K562 (cell line): ENCODE measurements at regions not wholly inside any gene's neighbourhood (a gene's known extent, or its start where the extent isn't known, plus 50 kb on each side); places are given as distances from the start of the nearest gene placed in this dataset.

Experiments
- ATAC-seq: fragments of 200-7000 bp; cut with Tn5 transposase; 3 replicates; pipeline ENCODE4 v1.9.1; 2020; ENCODE audit warnings: moderate library complexity
- BruUV-seq: library from RNA; stranded (reverse); fragments of 400-500 nt; replicated peaks from 2 replicates; lab custom pipeline; 2021; lab: Mats Ljungman, UMichigan
- CTCF ChIA-PET: fragments of 300-600 bp; formaldehyde crosslinking; extraction: SDS; loops from one replicate; lab custom pipeline; 2021; ENCODE audit warnings: low intra/inter-chr PET ratio; lab: Yijun Ruan, JAX
- POLR2A ChIA-PET: fragments of 300-600, 350-650 bp; sonication (Branson Sonifier 250); formaldehyde crosslinking; extraction: SDS; loops from one replicate; lab custom pipeline; 2021; ENCODE audit warnings: antibody characterized with exemption, inconsistent platforms; lab: Yijun Ruan, JAX
- DNase-seq, 4 experiments: peaks; one replicate each; pipeline versions ENCODE4 v3.0.0 to v3.0.0-alpha.2; 2011 to 2018; ENCODE audit warnings: low spot score in 3 of 4, mixed read lengths in 3 of 4; ENCODE audit errors: extremely low read depth in 1 of 4
- FAIRE-seq: peaks from 2 replicates; lab custom pipeline; 2011; peaks lifted over from hg19 to GRCh38; lab: Jason Lieb, UNC
- H2AFZ ChIP-seq: 2 replicates; pipeline ENCODE4 v1.6.0; 2011; ENCODE audit warnings: low read depth, low read length, control low read depth, inconsistent platforms
- H3K27ac ChIP-seq: fragments of 200-600 bp; 3 replicates; pipeline ENCODE4 v1.8.0; 2011; ENCODE audit warnings: low read depth, mild to moderate bottlenecking, control low read depth, inconsistent platforms, low read length, moderate library complexity, mixed read lengths; ENCODE audit errors: extremely low read depth
- H3K27me3 ChIP-seq, 2 experiments: fragments of 300-600 bp in 1 of 2; 2 replicates in 1 of 2; 3 replicates in 1 of 2; pipeline versions ENCODE4 v1.6.0 to v1.8.0; 2011; ENCODE audit warnings: inconsistent platforms in 2 of 2, low read length in 2 of 2, mild to moderate bottlenecking in 1 of 2, mixed read lengths in 1 of 2, moderate library complexity in 1 of 2; ENCODE audit not compliant: control insufficient read depth in 2 of 2, insufficient read depth in 2 of 2
- H3K36me3 ChIP-seq: fragments of 300-600 bp; 3 replicates; pipeline ENCODE4 v1.8.0; 2011; ENCODE audit warnings: mild to moderate bottlenecking, low read length, inconsistent platforms; ENCODE audit not compliant: control insufficient read depth, insufficient read depth
- H3K4me1 ChIP-seq, 2 experiments: fragments of 200-600 bp in 1 of 2; replicated peaks in 1 of 2; 2 replicates in 1 of 2; 3 replicates in 1 of 2; pipeline versions ENCODE4 v1.5.1 to v1.8.0; 2011; ENCODE audit warnings: inconsistent platforms in 2 of 2, low read length in 2 of 2, mild to moderate bottlenecking in 1 of 2, mixed read lengths in 1 of 2, moderate library complexity in 1 of 2; ENCODE audit not compliant: control insufficient read depth in 2 of 2, insufficient read depth in 2 of 2
- H3K4me2 ChIP-seq: 2 replicates; pipeline ENCODE4 v1.6.1; 2011; ENCODE audit warnings: low read length, control low read depth, inconsistent platforms, mixed read lengths; ENCODE audit not compliant: insufficient read depth
- H3K4me3 ChIP-seq: fragments of 200-600 bp; sonication (generic), shearing (Covaris generic); 2 replicates; pipeline ENCODE4 v1.5.1; 2016; ENCODE audit warnings: control low read depth, inconsistent platforms
- H3K79me2 ChIP-seq: fragments of 200-600 bp; 3 replicates; pipeline ENCODE4 v1.8.0; 2011; ENCODE audit warnings: low read length, inconsistent platforms; ENCODE audit not compliant: control insufficient read depth, insufficient read depth
- H3K9ac ChIP-seq, 2 experiments: 2 replicates each; pipeline versions ENCODE4 v1.6.0 to v1.6.1; 2011; ENCODE audit warnings: low read depth in 2 of 2, low read length in 2 of 2, control low read depth in 1 of 2, inconsistent platforms in 1 of 2, mild to moderate bottlenecking in 1 of 2, mixed read lengths in 1 of 2; ENCODE audit not compliant: insufficient read depth in 1 of 2
- H3K9me1 ChIP-seq: one replicate; pipeline ENCODE4 v1.6.0; 2011; ENCODE audit warnings: inconsistent platforms, mild to moderate bottlenecking, low read length, moderate library complexity; ENCODE audit not compliant: control insufficient read depth, insufficient read depth
- H3K9me3 ChIP-seq: replicated peaks from 2 replicates; pipeline ENCODE4 v1.5.1; 2011; ENCODE audit warnings: low read depth, low read length, inconsistent platforms; ENCODE audit not compliant: control insufficient read depth, insufficient read depth
- H4K20me1 ChIP-seq: replicated peaks from 2 replicates; pipeline ENCODE4 v1.6.1; 2011; ENCODE audit warnings: low read length, inconsistent platforms, mixed read lengths; ENCODE audit not compliant: control insufficient read depth, insufficient read depth
- ATF7 ChIP-seq: fragments of 450-650 bp; IDR thresholded peaks from 2 replicates; pipeline ENCODE4 v1.7.1; 2014; ENCODE audit warnings: mild to moderate bottlenecking, moderate library complexity
- KDM4B ChIP-seq, 2 experiments: fragments of 450-650 bp in 1 of 2; sonication (generic) in 1 of 2; IDR thresholded peaks; 2 replicates each; pipeline ENCODE4 v1.6.1; 2016 to 2017; ENCODE audit warnings: borderline replicate concordance in 2 of 2, antibody characterized with exemption in 1 of 2, low read depth in 1 of 2, mild to moderate bottlenecking in 1 of 2
- RAD21 ChIP-seq, 2 experiments: fragments of 250-450 bp in 1 of 2; fragments of 450-650 bp in 1 of 2; sonication (Bioruptor Pico) in 1 of 2; formaldehyde crosslinking in 1 of 2; IDR thresholded peaks in 1 of 2; conservative IDR thresholded peaks in 1 of 2; 2 replicates each; pipeline versions ENCODE4 v1.4.0 to v1.8.0; 2020 to 2022; ENCODE audit warnings: mild to moderate bottlenecking in 2 of 2, moderate library complexity in 1 of 2
- ZNF384 ChIP-seq: IDR thresholded peaks from 2 replicates; pipeline ENCODE4 v1.6.1; 2012; ENCODE audit warnings: low read depth, low read length, improper control_type of control experiment
- ZNF436 ChIP-seq: fragments of 250-450, 450-650 bp; sonication (Bioruptor Pico); formaldehyde crosslinking; IDR thresholded peaks from 2 replicates; pipeline ENCODE4 v1.7.0; 2020; ENCODE audit warnings: mild to moderate bottlenecking
- WGBS: fragments of 100-300 bp; shearing (Covaris generic); methylation state at CpG from one replicate; pipeline ENCODE4 v1.1.6; 2016; ENCODE audit warnings: low coverage, mixed read lengths; ENCODE audit not compliant: insufficient coverage; ENCODE audit errors: missing lambda C conversion rate; 5-methylcytosine and 5-hydroxymethylcytosine counted together
- in situ Hi-C: fragments of 300-500 bp; cut with MboI; formaldehyde crosslinking; loops from 4 replicates; pipeline ENCODE4 v1.15.0; 2018; ENCODE audit warnings: inconsistent platforms, mixed read lengths
- intact Hi-C: fragments of 100-400 bp; cut with micrococcal nuclease; formaldehyde crosslinking; loops from 2 replicates; pipeline ENCODE4 v1.14.2; 2022
- TF ChIP-seq, protein P1 (sequence below): fragments of 450-650 bp; IDR thresholded peaks from 2 replicates; pipeline ENCODE4 v1.6.1; 2016; ENCODE audit warnings: mild to moderate bottlenecking

DNA sequence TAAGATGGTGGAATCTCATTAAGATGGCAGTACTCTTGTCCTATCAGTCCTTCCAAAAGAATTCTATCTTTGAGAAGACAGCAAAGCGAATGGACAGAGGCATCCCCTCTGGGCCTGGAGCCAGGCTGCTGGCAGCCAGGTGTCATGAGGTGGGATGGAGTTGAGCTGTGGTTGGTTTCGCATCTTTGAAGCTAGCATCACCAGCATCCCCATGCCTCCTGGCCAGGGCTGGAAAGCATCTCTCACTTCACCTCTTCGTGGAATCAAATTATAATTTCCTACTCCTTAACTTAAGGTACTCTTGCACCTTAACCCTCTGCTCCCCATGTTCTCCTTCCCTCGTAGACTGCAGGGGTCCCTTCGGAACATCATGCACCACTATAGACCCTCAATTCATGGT lies 248.3 kb downstream of the GADD45G start:
- Histone ChIP-seq H3K36me3 (no peaks in the 10 kb centered on the region), H3K79me2 (no peaks in the 10 kb centered on the region), H3K9me1 (no peaks in the 10 kb centered on the region), H2AFZ (no peak overlapping the region), H3K9ac (no peak overlapping the region), H3K4me2 (no peak overlapping the region), H3K4me3 (no peak overlapping the region), H3K4me1 (no peaks in the 10 kb centered on the region), H3K27ac (no peak overlapping the region), H3K27me3 (peaks cover 0 to 5% of the 10 kb centered on the region in 2 experiments; a peak in 2 of 5 replicates), H3K9me3 (no peaks in the 10 kb centered on the region), H4K20me1 (no peaks in the 10 kb centered on the region)
- TF ChIP-seq KDM4B (IDR thresholded peaks at IDR 0.05; ENCODE audit: borderline replicate concordance in 2 of 2, low read depth in 1 of 2) (no peak), ZNF436 (CRISPR knock-in tag) (no peak), ATF7 (no peak), RAD21 (CRISPR knock-in tag; conservative IDR thresholded peaks at IDR 0.05 in 1 of 2, IDR thresholded peaks at IDR 0.05 in 1 of 2) (no peak), ZNF384 (no peak)
- TF ChIP-seq, protein P1, sequence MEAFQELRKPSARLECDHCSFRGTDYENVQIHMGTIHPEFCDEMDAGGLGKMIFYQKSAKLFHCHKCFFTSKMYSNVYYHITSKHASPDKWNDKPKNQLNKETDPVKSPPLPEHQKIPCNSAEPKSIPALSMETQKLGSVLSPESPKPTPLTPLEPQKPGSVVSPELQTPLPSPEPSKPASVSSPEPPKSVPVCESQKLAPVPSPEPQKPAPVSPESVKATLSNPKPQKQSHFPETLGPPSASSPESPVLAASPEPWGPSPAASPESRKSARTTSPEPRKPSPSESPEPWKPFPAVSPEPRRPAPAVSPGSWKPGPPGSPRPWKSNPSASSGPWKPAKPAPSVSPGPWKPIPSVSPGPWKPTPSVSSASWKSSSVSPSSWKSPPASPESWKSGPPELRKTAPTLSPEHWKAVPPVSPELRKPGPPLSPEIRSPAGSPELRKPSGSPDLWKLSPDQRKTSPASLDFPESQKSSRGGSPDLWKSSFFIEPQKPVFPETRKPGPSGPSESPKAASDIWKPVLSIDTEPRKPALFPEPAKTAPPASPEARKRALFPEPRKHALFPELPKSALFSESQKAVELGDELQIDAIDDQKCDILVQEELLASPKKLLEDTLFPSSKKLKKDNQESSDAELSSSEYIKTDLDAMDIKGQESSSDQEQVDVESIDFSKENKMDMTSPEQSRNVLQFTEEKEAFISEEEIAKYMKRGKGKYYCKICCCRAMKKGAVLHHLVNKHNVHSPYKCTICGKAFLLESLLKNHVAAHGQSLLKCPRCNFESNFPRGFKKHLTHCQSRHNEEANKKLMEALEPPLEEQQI = no peak
- intact Hi-C loops (no loop called here), in situ Hi-C loops (no loop called here)
- FAIRE-seq = no peak
- POLR2A ChIA-PET = no interaction called here
- no peak for DNase-seq
- CTCF ChIA-PET = no interaction called here
- ATAC-seq = no peak
- 5% methylated on average over 5 of the region's 5 CpGs for WGBS
- no TSS peak for BruUV-seq
